CD4-positive, alpha-beta T cell treated with Interleukin-2 at 100 ng/mL for 4 hours (primary cell): ENCODE measurements at regions not wholly inside any gene's neighbourhood (a gene's known extent, or its start where the extent isn't known, plus 50 kb on each side); places are given as distances from the start of the nearest gene placed in this dataset.
"Not testable (repeated sequence)": the region's sequence is repeated elsewhere in the genome, so short reads cannot be mapped to it uniquely, and the experiment has no call there.

ENCODE experiments used
- DNase-seq: peaks from one replicate; pipeline ENCODE4 v3.0.0-alpha.2; 2020; ENCODE audit warnings: low spot score

DNA sequence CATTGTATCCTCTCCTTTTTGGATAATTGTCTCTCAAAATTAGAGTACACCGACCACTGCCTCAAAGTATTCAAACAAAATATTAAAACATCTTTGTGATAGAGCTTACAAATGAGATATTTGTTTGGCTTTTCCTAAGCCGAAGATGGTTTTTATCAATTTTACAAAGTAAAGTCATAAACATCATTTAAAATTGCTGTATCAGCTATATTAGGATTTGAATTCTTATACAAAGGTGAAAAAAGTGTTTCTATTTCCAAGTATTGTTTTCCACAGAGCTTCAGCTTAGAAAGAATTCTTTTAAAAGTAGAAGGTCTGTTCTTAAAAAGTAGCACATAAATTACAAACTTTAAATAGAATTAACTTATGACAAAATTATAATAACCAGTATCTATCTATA lies 116.6 kb upstream of the IFNE start:
- no peak for DNase-seq

DNA sequence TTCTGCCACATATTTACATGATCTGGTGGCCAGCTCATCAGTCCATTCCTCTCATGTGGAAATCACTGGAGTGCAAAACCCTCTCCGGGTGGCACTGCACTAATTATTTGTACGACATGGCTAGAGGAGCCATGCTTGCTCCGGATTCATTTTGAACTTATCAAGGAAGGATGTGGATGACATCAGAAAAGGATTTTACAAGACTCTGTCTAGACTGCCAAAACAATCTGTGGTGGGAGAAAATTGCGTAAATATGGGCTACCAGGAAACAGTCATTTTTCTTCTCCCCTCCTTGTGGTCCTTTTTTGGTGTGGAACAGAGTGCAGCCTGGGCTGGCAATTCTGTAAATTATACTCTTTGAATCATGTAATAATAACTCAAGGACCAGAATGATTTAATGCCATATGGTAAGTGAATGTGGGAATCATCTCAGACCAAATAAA lies 123.4 kb upstream of the IFNE start:
- DNase-seq: no peak

DNA sequence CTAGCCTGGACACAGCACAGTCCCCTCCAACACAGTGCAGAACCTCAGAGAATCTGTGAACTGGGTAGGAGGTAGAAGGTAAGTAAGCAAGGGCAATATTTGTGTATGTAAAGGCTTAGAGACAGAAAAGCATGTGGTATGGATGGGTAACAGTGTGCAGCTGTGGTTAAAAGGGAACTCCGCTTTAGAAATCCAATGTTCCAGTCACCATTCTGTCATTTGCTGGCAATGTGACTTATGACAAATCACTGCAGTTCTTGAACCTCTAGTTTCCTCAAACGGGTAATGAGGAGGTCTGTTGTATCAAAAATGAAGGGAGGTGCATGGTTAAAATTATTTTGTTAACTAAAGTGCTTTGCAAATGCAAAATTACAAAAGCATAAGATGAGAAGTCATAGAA lies 125.5 kb upstream of the IFNE start:
- no peak for DNase-seq

DNA sequence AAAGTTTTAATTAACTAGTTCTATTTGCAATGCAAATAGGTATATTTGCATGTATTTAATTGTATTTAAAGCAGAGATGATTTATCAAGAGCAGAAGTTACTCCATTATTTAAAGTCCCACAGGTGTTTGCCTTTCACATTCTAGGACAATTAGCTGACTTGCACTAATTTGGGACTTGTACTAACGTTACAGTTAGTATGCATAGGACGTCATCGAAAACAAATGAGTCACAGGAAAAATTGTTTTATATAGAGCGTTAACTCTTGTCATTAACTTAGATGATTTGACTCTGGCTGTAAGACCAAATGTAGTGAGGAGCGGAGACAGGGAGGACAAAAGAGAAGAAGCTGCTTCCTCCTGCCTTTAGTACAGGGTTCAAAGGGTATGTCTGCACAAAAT lies 126.1 kb upstream of the IFNE start:
- DNase-seq: no peak

DNA sequence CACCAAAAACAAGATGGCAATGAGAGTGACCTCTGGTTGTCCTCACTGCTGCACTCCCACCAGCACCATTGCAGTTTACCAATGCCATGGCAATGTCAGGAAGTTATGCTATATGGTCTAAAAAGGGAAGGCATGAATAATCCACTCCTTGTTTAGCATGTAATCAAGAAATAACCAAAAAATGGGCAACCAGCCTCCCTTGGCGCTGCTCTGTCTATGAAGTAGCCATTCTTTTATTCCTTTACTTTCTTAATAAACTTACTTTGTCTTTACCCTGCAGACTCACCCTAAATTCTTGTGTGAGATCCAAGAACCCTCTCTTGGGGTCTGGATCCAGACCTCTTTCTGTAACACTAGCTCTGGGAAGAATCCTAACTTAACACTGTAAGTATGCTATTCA lies 127.4 kb upstream of the IFNE start:
- no peak for DNase-seq

DNA sequence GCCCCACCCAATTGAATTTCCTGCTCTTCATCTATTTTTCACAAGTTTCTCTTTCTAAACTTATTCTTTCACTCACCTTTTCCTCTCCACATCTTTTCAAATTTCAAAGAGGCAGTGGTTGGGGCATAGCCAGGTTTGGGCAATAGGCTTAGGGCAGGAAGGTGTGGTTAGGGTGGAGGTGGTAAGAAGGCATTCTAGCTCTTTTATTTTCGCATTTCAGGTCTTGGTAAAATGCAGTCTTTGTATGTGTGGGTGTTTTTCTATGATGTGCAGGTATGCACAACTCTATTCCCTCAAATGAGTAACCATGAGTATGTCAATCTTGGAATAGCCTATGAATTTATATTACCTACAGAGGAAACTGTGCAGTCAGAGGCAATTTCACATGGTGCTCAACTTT lies 129.8 kb upstream of the IFNE start:
- DNase-seq: peak; percentile 21

DNA sequence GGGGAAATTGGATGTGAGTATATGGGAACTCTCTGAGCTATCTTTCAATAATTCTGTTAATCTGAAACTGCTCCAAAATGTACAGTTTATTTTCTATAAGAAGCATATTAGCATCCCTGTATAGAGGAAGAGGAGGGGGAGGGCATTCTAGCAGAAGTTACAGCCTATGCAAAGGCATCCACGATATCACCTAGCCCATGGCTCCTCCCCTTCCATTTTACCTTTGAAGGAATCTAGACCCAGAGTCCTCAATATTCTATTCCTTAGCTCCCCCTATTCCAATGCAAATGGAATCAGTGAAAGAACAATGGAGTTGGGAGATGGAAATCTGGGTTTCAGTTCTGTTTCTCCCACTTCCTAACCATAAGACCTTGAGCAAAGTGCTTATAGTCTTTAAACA lies 132.9 kb upstream of the IFNE start:
- no peak for DNase-seq

DNA sequence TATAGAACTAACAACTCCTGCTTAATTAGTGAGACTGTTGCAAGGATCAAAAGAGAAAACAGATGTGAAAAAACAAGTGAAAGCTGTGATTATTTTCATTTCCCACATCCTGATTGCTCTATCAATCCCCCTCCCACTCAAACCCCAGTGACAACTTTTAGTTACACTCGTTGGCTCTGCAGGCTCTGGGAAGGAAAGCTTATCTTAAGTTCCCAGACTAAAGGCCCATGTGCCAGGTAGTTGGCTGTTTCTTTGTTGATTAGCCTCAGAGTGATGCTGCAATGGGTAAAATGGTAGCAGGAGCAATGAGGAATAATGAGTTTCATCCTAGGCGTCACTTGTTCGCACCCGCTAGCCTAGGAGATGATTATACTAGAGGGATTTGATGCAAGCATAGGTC lies 133.3 kb upstream of the IFNE start:
- no peak for DNase-seq

DNA sequence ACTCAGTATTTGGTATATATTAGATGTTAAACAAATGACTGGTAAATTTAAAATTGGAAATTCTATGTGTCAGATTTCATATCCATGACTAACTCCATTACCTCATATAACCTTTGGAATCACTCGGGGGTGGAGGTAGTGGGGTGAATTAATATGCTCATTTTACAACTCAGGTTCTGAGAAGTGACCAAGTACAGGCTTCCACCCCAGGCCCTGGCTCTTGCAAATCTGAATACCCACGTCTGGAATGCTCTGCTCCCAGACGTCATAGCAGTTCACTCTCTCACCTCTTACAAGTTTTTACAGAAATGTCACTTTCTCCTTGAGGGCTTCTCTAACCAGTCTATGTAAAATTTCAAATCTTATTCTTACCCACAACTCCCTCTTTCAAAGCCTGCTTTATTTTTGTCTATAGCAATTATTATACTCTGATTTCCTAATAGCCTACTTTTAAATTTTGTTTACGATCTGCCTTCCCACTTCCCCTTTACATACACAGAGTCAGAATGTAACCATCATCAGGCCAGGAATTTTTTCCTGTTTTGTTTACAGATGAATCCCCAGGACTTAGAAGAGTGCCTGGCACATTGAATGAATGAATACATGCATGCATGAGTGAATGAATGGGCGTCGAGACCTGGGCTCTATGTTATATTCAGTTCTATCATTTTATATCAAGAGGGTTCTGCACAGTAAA lies 134.1 kb upstream of the IFNE start:
- DNase-seq: no peak

DNA sequence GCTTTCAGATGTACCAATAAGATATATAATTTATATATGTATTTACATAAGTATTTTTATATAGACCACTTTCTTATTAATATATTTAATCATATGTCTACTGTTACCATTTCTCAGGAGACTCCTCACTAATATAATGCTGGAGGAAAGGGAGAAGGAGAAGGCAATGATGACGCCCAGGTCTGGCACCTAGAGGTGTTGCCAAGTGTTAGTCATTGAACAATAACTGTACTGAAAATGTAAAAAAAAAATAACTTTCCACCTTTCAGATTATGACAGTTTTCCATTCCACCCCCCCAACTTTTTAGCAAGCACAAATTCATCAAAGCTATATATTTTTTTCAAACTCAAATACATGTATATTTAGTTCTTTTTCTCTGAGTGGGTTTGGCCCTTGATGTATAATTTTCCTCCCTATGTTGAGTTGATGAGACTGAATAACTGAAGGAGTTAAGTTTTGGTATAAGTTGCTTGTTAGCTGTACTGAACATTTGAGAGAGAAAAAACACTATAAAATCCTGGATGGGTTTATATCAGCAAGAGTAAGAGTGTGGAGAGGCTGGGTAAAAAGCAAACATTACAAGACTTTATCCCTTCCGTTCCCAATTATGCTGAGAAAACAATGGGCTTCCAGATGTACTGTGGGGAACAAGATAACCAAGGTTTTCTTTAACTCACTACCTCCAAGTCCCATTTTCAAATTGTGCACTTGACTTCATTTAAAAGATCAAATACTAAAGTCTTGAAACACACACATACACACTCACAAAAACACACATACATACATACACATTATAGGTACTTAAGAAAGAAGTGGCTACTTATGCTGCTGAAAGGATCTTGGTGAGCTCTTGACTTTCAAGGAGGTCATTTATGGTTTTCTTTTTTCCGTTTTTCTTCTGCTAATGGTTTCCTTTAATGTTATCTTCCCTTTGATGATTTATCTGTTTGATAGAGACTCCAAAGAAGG lies 142.8 kb upstream of the IFNE start:
- DNase-seq: no peak

DNA sequence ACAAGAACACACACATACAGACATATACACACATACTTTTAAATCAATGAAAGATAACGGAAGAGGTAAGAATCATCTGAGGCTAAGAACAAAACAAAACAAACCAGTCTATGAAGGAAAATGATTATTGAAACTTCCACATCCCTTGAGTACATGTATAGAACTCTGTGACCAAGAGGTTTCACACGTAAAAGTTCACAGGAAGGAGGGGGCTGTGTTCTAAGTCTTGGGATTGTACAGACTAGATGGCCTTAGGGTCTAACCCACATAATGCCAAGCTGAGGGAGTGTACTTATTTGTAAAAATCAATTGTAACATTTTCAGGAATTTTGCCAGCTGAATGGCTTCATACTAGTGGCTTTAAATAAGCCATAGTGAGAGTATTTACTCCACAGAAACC lies 144.4 kb upstream of the IFNE start:
- no peak for DNase-seq

DNA sequence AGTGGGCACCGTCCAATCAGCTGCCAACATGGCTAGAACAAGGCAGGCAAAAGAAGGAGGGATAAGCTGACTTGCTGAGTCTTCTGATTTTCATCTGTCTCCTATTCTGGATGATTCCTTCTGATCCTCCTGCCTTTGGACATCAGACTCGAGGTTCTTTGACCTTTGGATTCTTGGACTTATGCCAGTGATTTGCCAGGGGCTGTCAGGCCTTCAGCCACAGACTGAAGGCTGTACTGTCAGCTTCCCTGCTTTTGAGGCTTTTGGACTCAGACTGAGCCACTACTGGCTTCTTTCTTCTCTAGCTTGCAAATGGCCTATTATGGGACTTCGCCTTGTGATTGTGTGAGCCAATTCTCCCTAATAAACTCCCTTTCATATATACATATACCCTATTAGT lies 146.8 kb upstream of the IFNE start:
- DNase-seq: not testable (repeated sequence)

DNA sequence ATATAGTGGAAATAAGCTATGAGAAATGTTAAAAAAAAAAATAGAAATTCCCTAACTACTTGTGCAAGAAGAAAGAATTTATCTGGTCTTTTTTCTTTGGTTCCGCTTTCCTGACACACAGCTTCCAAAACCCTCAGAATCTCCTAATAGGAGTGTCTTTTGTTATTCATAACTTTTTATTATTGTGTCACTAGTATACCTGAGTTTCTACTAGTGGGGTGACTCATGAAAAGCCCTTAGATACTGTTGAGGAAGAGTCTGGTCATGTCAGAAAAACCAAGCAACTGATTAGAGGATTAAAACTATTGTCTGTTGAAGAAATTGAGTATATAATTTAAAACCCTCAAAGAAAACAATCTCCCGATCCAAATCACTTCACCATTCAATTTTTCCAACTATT lies 152.8 kb upstream of the IFNE start:
- no peak for DNase-seq

DNA sequence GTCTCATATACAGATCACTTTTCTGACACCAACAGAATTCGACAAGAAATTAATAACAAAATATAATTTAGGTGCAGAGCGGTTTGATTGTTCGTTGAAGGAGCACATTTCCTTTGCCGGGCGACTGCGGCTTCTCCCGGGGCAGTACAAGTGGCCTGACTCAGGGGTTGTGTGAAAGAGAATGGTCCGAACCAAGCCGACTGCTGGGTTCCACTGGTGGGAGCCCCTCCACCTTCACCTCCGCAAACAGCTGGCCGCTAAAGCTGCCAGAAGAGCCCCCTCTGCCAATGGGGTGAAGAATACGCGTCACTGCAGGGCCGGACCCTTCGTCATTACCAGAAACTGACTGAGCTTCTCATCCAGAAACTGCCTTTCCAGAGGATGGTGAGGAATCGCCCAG lies 156.0 kb upstream of the IFNE start:
- no peak for DNase-seq

DNA sequence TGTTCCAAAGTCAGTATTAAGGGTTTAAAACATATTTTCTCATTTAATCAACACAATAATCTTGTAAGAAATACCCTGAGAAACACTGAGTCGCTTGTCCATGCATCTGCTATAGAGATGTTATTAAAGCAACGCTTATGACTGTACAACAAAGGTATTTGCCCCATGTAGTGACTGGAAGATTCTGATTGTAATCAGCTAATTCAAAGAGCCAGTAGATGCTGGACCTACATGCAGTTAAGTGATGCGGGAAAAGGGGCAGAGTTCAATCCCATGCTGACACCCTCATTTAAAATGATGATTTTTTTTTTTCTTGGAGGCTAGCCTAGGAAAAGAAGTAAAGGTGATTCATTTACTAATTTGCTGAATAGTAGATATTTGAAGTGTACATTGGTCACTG lies 149.3 kb upstream of the MTAP start:
- DNase-seq: no peak

DNA sequence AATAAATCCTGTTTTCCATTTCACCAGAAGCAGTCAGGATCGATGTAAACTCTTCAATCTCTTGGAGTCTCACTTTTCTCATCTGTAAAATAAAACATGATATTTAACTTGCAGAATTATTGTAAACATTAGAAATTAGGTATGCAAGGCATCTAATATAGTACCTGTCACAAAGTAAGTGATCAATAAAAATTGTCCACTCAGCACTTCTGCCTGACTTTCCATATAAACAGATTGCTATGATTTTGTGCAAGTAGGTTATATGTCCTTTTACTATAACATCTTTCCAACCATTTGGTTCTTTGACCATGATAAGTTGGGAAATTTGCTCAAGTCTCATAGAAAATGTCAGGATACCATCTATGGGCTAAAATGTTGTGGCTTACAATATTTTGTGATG lies 148.8 kb upstream of the MTAP start:
- no peak for DNase-seq

DNA sequence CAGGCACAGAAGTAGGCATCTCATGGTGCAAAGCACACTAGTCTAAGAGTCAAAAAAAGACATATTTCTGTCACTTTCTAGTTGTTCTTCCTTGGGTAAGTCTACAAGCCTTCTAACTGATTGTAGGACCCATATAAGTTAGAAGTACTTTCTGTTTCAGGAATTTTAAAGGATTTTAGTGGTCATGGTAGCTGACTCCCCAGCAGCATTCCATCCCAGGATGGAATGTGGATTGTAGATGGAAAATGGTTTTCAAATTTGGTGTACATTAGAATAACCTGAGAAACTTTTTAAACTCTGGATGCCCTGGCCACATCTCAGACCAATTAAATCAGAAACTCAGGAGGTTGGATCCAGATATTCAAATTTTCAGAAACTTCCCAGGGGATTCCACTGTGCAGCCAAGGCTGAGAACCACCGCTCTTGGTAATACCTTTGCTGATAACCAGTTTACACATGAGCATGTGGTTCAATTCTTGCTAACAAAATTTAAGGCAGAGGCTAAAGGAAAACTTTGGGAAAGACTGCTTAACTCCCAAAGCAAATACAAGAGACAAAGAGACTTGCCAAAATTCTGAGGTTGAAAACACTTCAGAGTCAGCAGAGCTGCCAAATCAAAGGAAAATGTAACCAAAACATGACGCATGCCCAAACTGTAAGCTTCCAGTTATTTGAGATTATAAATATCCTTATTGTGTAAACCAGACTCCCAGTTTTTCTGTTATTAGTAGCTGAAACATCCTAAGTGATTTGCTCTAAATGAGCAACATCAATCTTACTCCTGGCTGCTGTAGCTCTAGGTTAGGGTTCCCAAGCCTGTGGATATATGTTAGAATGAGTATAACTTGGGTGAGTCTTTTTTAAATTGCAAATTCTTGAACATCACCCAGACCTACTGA lies 145.4 kb upstream of the MTAP start:
- DNase-seq: no peak

DNA sequence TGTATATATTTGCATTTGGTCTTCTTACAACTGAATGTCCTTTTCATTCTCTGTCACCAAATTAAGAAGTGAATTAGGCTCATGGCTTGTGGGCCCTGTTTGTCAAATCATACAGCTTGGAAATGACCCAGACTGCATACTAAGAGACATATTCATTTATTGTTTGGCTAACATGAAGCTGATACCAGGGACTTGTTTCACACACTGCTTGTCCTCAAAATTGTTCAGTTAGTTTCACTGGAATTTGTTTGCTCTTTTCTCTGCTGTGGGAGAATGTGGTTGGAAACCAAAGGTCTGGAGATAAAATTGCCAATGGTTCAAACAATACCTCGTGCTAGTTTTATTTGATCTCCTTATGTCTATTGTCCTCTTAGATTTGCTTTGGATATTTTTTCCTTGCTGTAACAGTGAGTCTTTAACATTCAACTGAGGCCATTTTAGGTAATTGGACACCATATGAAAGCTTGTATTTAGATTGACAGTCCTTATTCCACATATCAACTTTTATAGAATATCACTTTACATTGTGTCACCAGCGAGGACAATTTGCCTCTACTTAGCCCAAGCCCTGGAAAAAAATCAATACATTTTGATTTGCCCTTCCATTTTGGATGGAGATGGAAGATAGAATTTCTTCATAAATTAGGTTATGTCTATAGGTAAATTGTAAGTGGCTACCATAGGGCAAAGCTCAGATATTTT lies 144.3 kb upstream of the MTAP start:
- no peak for DNase-seq

DNA sequence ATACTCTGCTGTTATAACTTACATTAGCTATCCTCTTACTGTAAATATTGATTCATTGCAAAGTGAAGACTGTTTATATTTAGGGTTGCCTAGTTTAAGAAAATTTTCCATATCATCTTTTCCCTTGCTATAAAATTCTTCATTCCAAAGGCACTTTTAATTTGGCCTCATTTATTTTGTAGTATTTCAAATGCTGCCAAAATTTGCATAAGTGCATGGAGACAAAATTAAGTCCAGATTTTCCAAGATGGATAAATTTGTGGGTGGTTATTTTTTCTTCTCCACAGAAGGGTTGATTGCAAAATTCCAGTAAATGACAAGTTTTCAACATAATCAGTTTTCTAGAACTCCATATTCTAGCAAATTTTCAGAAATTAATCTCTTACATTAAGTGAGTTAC lies 141.5 kb upstream of the MTAP start:
- DNase-seq: no peak

DNA sequence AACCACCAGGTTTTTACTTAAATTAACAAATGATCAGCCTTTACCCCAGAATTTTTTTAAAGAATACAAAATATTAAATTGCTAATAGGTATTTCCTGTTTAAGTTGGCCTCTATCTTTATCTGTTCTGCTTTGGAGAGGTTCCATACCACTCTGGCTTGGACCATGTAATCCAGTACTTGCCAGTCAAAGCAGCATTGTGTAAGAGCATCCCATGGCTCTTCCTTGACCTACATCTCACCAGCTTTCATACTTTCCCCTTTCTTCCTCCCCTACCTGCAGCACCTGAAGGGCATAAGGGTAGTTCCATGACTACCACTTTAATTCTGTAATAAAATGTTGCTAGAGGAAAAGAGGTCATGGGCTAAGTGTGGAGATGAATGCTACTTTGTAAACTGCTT lies 140.8 kb upstream of the MTAP start:
- no peak for DNase-seq

DNA sequence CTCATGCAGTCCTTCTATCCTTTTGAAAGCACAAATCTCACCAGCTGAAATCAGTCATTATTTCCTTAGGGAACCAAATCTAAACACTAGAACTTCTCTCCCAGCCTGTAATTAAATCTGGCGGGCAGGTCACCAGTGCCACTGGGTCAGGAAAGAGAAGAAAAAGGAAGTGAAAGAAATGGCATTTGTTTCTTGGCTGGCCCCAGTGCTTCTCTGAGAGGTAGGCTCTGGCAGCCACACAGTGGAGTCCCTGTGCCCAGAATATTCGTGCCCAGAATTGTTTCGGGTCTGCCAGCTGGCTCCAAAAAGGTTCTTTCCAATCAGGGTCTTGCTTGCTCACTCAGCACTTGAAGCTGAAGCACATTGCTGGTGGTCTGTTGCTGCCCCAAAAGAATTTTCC lies 133.9 kb upstream of the MTAP start:
- no peak for DNase-seq

DNA sequence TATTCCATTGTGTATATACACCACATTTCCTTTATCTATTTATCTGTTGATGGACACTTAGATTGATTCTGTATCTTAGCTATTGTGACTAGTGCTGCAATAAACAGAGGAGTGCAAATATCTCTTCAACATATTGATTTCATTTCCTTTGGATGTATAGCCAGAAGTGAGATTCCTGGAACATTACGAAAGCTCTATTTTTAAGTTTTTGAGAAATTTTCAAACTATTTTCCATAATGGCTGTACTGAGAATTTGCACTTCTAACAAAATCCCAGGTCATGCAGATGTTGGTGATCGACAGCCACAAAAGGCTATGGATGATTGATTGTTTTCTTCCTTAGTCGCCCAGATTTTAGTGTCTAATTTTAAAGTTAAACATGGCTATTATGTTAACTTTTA lies 132.7 kb upstream of the MTAP start:
- DNase-seq: no peak
